ENCODE measurements at regions not wholly inside any gene's neighbourhood (a gene's known extent, or its start where the extent isn't known, plus 50 kb on each side); places are given as distances from the start of the nearest gene placed in this dataset.
"Not testable (repeated sequence)": the region's sequence is repeated elsewhere in the genome, so short reads cannot be mapped to it uniquely, and the experiment has no call there.

- no peak for DNase-seq (ENCODE audit: low read depth)
- no peak overlapping the region for H3K4me3 ChIP-seq (ENCODE audit: low read depth, low read length)
- TF ChIP-seq CTCF (IDR thresholded peaks at IDR 0.05; ENCODE audit: low read depth, low read length, missing control alignments), result no peak
Measured at GRCh38 chr7:116368965-116369364, 130.6 kb upstream of the CAV2 start.

GRCh38 chr7:116371536-116371935, 128.0 kb upstream of the CAV2 start:
- not testable (repeated sequence) for DNase-seq (ENCODE audit: low read depth); H3K4me3 ChIP-seq (ENCODE audit: low read depth, low read length)

DNA sequence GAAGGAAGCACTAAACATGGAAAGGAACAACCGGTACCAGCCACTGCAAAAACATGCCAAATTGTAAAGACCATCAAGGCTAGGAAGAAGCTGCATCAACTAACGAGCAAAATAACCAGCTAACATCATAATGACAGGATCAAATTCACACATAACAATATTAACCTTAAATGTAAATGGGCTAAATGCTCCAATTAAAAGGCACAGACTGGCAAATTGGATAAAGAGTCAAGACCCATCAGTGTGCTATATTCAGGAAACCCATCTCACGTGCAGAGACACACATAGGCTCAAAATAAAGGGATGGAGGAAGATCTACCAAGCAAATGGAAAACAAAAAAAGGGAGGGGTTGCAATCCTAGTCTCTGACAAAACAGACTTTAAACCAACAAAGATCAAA, 126.3 kb upstream of the CAV2 start:
- not testable (repeated sequence) for DNase-seq (ENCODE audit: low read depth); H3K4me3 ChIP-seq (ENCODE audit: low read depth, low read length)

GRCh38 chr7:116377721-116378120, 121.8 kb upstream of the CAV2 start:
- DNase-seq (ENCODE audit: low read depth), result no peak
- TF ChIP-seq CTCF (IDR thresholded peaks at IDR 0.05; ENCODE audit: low read depth, low read length, missing control alignments), result no peak
- H3K4me3 ChIP-seq (ENCODE audit: low read depth, low read length), result no peak overlapping the region

DNA sequence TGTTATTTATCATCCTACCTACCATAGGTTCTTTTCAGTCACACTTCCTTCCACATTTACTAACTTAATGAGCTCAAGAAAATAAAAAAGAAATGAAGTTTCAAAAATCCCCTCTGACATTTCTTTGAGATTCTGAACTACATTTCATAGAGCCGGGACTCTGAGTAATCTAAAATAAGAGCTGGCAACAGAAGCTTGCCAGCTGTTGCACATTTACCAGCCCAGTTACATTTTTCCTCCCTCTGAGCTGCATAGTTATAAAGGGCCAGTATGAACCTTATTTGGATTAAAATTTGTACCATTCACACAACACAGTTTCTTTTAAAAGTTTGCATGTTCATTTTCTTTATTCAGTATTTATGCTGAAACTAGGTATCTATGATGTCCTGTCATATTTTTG, 119.5 kb upstream of the CAV2 start:
- DNase-seq (ENCODE audit: low read depth), result no peak
- TF ChIP-seq CTCF (IDR thresholded peaks at IDR 0.05; ENCODE audit: low read depth, low read length, missing control alignments), result no peak
- no peak overlapping the region for H3K4me3 ChIP-seq (ENCODE audit: low read depth, low read length)

GRCh38 chr7:116382375-116382774, 117.2 kb upstream of the CAV2 start:
- no peak for TF ChIP-seq CTCF (IDR thresholded peaks at IDR 0.05; ENCODE audit: low read depth, low read length, missing control alignments)
- H3K4me3 ChIP-seq (ENCODE audit: low read depth, low read length), result no peak overlapping the region

DNA sequence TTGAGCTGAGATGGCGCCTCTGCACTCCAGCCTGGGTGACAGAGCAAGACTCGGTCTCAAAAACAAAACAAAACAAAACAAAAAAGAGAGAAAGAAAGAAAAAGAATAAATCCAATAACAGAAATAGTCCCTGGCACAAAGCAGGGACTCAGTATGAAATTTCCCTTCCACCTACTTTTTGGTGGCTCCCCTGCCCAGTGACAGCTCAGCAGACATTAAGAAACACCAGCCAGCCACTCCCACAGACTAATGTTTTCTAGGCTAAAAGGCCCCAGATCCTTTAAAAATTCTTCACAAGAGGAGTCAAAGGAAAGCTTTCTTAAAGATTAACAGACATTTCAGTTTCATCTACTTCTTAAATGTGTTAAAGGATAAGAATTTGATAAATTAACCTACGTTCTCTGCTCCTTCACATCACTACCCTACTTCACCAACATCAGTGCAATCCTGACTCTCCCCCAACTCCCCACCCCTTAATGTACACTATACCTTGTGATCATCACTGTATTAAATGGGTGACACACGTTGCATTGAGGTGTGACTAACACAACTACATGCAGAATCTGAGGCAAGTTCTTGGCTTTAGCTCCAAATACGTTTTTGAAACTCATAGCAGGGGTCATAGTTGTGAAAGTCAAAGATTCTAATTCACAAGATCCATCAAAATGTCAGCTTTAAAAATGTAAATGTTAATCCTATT, 114.5 kb upstream of the CAV2 start:
- no peak for DNase-seq (ENCODE audit: low read depth)
- no peak overlapping the region for H3K4me3 ChIP-seq (ENCODE audit: low read depth, low read length)
- TF ChIP-seq CTCF (IDR thresholded peaks at IDR 0.05; ENCODE audit: low read depth, low read length, missing control alignments), result no peak

More at GRCh38 chr7:116382375-116382774, 117.2 kb upstream of the CAV2 start:
- DNase-seq (ENCODE audit: low read depth), result no peak

DNA sequence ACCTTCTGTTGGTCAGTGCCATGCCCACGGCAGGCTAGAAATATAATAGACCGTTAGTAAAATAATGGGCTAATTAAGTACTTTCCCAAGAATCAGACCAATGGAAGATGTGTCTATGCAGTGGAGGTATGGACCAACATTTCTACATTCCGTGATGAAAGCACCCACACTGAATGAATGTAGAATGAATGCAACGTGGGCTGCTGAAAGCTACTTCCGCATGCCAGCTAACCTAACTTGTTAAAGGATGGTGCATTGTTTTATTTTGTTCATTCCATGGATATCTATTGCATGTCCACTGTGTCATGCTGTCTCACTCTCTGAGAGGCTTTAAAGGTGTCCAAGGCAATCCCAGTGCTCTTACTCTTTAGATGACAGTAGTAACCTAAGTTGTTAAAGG, 112.9 kb upstream of the CAV2 start:
- TF ChIP-seq CTCF (IDR thresholded peaks at IDR 0.05; ENCODE audit: low read depth, low read length, missing control alignments), result no peak
- H3K4me3 ChIP-seq (ENCODE audit: low read depth, low read length), result no peak overlapping the region

More for the DNA sequence above, 112.9 kb upstream of the CAV2 start:
- no peak for DNase-seq (ENCODE audit: low read depth)
